Activated B cell treated with CpG ODN at 0.5 μM for 24 hours (primary cell): ENCODE measurements at regions not wholly inside any gene's neighbourhood (a gene's known extent, or its start where the extent isn't known, plus 50 kb on each side); places are given as distances from the start of the nearest gene placed in this dataset.

ENCODE experiments used
- ATAC-seq: fragments of 200-7000 bp; cut with Tn5 transposase; one replicate; pipeline ENCODE4 v1.10.0; 2021; ENCODE audit warnings: low read depth, mild to moderate bottlenecking, moderate library complexity
- CTCF ChIA-PET: fragments of 350-600 bp; sonication (Branson Sonifier 250); formaldehyde crosslinking; loops from one replicate; lab custom pipeline; 2021; ENCODE audit warnings: antibody characterized with exemption; lab: Charles Lee
- POLR2A ChIA-PET: fragments of 350-600 bp; sonication (Branson Sonifier 250); formaldehyde crosslinking; loops from one replicate; lab custom pipeline; 2021; ENCODE audit warnings: antibody characterized with exemption; lab: Charles Lee
- DNase-seq: peaks from one replicate; pipeline ENCODE4 v3.0.0; 2022
- H3K27ac Mint-ChIP-seq: one replicate; pipeline ENCODE4 v1.8.0; 2020; ENCODE audit warnings: mixed read lengths
- H3K27me3 Mint-ChIP-seq: one replicate; pipeline ENCODE4 v1.8.0; 2021; ENCODE audit warnings: mixed read lengths
- H3K36me3 Mint-ChIP-seq: one replicate; pipeline ENCODE4 v1.8.0; 2021; ENCODE audit warnings: low read depth, mixed read lengths
- H3K4me1 Mint-ChIP-seq: one replicate; pipeline ENCODE4 v1.8.0; 2021; ENCODE audit warnings: mixed read lengths
- H3K4me3 Mint-ChIP-seq: one replicate; pipeline ENCODE4 v1.8.0; 2020; ENCODE audit warnings: mild to moderate bottlenecking, mixed read lengths
- H3K9me3 Mint-ChIP-seq: one replicate; pipeline ENCODE4 v1.8.0; 2020; ENCODE audit warnings: mixed read lengths
- intact Hi-C: fragments of 100-400 bp; cut with micrococcal nuclease; formaldehyde crosslinking; loops from one replicate; pipeline ENCODE4 v1.15.1; 2024
- TF ChIP-seq, protein P1 (sequence below): fragments of 200-600 bp; IDR thresholded peaks from one replicate; pipeline ENCODE4 v1.8.0; 2022; ENCODE audit warnings: antibody characterized with exemption, mild to moderate bottlenecking

DNA sequence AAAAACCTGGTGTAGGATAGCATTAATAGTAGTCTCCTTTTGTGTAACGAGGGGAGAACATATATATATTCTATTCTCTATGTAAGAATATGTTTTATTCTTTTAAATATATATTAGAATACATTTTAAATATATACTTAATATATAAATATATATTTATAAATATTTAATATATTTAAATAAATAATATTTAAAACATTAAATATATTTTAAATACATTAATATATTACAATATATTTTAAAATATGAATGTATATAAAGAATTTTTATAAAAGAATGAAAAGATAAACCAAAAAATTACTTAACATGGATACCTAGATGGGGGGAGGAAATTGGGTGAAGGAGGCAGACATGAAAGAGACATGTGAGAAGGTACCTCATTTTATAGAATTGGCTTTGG lies 53.0 kb upstream of the ZNF831 start:
- H3K36me3 Mint-ChIP-seq = no peaks in the 10 kb centered on the region
- H3K4me1 Mint-ChIP-seq = no peaks in the 10 kb centered on the region
- H3K9me3 Mint-ChIP-seq = no peaks in the 10 kb centered on the region
- no peak overlapping the region for H3K4me3 Mint-ChIP-seq
- TF ChIP-seq, protein P1, sequence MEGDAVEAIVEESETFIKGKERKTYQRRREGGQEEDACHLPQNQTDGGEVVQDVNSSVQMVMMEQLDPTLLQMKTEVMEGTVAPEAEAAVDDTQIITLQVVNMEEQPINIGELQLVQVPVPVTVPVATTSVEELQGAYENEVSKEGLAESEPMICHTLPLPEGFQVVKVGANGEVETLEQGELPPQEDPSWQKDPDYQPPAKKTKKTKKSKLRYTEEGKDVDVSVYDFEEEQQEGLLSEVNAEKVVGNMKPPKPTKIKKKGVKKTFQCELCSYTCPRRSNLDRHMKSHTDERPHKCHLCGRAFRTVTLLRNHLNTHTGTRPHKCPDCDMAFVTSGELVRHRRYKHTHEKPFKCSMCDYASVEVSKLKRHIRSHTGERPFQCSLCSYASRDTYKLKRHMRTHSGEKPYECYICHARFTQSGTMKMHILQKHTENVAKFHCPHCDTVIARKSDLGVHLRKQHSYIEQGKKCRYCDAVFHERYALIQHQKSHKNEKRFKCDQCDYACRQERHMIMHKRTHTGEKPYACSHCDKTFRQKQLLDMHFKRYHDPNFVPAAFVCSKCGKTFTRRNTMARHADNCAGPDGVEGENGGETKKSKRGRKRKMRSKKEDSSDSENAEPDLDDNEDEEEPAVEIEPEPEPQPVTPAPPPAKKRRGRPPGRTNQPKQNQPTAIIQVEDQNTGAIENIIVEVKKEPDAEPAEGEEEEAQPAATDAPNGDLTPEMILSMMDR = no peak
- ChIA-PET CTCF (interaction anchor here (1.0 kb wide), 1 partner anchor 23 kb away, joined by 3 read pairs; no protein-coding TSS in a partner anchor), POLR2A (no interaction called here)
- intact Hi-C loops = no loop called here
- H3K27me3 Mint-ChIP-seq = no peaks in the 10 kb centered on the region
- DNase-seq = no peak
- H3K27ac Mint-ChIP-seq = no peak overlapping the region
- no peak for ATAC-seq

DNA sequence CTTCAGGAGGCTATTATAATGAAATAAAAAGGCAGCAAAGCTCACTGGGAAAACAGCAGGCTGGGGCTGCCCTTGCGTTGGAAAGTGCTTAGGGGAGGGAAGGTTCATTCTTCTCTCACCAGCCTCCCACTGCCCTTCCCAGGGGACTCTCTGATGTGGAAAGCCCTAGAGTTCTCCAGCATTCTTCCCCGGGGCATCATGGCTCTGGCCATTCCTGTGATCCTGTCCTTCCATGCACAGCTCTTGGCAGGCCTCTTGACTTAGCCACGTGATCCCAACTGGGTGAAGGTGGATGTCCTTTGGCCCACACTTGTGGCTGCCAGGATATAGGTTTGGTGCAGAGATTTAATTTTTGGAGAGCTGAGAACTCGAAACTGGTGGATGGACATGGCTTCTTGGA lies 58.0 kb upstream of the ZNF831 start:
- DNase-seq = no peak
- no peaks in the 10 kb centered on the region for H3K9me3 Mint-ChIP-seq
- H3K27me3 Mint-ChIP-seq = no peaks in the 10 kb centered on the region
- intact Hi-C loops = no loop called here
- POLR2A ChIA-PET = interaction anchor here (1.4 kb wide), 1 partner anchor 15 kb away, joined by 3 read pairs; no protein-coding TSS in a partner anchor
- no peaks in the 10 kb centered on the region for H3K36me3 Mint-ChIP-seq
- TF ChIP-seq, protein P1 = no peak
- peaks cover 13% of the 10 kb centered on the region for H3K4me1 Mint-ChIP-seq
- no peak overlapping the region for H3K4me3 Mint-ChIP-seq
- no peak for ATAC-seq
- no peak overlapping the region for H3K27ac Mint-ChIP-seq
- CTCF ChIA-PET = interaction anchor here (0.5 to 1.3 kb wide), 3 partner anchors 15 to 116 kb away, joined by 3 read pairs; no protein-coding TSS in a partner anchor

DNA sequence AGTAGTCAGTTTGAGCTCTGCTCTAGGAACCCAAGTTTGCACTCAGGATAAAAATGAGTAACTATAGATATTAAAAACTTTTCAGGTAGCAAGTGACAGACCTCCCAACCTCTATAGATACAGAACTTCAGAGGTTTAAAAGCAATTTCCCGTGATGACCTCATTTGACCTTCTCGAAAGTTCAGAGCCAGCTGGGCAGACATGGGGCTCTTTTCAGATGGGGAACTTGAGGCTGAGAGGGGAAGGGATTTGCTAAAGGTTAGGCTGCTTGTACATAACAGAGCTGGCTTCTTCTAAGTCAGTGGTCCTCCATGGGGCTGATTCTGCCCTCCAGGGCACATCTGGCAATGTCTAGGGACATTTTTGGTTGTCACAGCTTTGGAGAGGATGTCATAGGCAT lies 58.8 kb upstream of the ZNF831 start:
- H3K4me3 Mint-ChIP-seq = no peak overlapping the region
- no peaks in the 10 kb centered on the region for H3K27me3 Mint-ChIP-seq
- peaks cover 13% of the 10 kb centered on the region for H3K4me1 Mint-ChIP-seq
- no peak for ATAC-seq
- H3K27ac Mint-ChIP-seq = no peak overlapping the region
- H3K36me3 Mint-ChIP-seq = no peaks in the 10 kb centered on the region
- CTCF ChIA-PET = interaction anchor here (1.3 kb wide), 1 partner anchor 14 kb away, joined by 3 read pairs; no protein-coding TSS in a partner anchor
- TF ChIP-seq, protein P1 = no peak
- POLR2A ChIA-PET = interaction anchor here (1.2 to 1.4 kb wide), 2 partner anchors 16 to 18 kb away, joined by 3 read pairs; no protein-coding TSS in a partner anchor
- DNase-seq = no peak
- no peaks in the 10 kb centered on the region for H3K9me3 Mint-ChIP-seq
- intact Hi-C loops = no loop called here

DNA sequence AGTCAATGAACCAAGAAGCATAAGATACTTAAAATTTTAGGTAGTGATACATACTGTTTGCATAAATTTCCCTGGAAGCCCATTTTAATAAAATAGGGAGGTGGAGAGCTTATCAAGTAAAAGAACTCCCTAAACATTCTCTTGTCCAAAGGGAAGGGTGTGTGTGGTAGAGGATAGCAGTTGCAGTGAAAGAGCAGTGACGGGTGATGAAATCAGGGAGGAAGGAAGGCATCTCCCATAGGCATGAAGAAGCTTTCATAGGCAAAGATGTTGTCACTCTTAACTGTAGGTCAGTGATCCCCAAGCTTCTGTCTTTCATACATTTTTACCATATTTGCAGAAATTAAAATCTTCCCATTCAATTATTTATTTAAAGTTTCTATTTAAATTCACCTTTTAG lies 60.0 kb upstream of the ZNF831 start:
- intact Hi-C loops = no loop called here
- ChIA-PET POLR2A (interaction anchor here (0.7 to 1.2 kb wide), 3 partner anchors 19 to 726 kb away, joined by 4 read pairs; no protein-coding TSS in a partner anchor), CTCF (no interaction called here)
- Mint-ChIP-seq H3K4me3 (no peak overlapping the region), H3K4me1 (peaks cover 13% of the 10 kb centered on the region), H3K36me3 (no peaks in the 10 kb centered on the region), H3K9me3 (no peaks in the 10 kb centered on the region), H3K27me3 (no peaks in the 10 kb centered on the region), H3K27ac (no peak overlapping the region)
- TF ChIP-seq, protein P1 = no peak
- no peak for DNase-seq
- no peak for ATAC-seq

DNA sequence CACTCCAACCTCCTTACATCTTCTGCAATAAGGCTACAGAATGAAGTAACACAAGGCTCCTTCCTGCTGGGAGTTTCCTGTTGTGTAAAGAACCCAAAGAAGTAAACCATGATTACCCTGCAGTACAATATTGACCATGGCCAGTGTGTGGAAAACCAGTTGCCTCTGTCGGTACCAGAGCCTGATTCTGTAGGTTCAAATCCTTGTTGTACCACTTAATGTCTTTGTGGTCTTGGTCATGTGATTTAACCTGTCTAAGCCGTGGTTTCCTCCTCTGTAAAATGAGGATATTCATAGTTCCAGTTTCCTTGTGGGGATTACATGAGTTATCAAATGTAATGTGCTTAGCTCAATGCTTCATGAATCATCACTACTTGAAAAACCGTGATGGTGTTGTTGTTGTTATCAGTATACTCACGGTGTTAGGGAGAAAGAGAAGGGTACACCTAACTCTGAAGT lies 60.3 kb upstream of the PRELID3B start:
- Mint-ChIP-seq H3K4me1 (peaks cover 13% of the 10 kb centered on the region), H3K9me3 (no peaks in the 10 kb centered on the region), H3K27ac (no peak overlapping the region), H3K4me3 (no peak overlapping the region), H3K36me3 (no peaks in the 10 kb centered on the region), H3K27me3 (no peaks in the 10 kb centered on the region)
- TF ChIP-seq, protein P1 = no peak
- ChIA-PET CTCF (interaction anchor here (0.9 to 2.1 kb wide), 2 partner anchors 15 to 105 kb away, joined by 4 to 8 read pairs; no protein-coding TSS in a partner anchor), POLR2A (interaction anchor here (0.6 to 1.2 kb wide), 3 partner anchors 19 to 222 kb away, joined by 3 to 4 read pairs (median 4); no protein-coding TSS in a partner anchor)
- ATAC-seq = no peak
- intact Hi-C loops = no loop called here
- DNase-seq = no peak
